DMS53 treated with DMSO at 0.1 percent for 48 hours (cell line): ENCODE measurements at regions not wholly inside any gene's neighbourhood (a gene's known extent, or its start where the extent isn't known, plus 50 kb on each side); places are given as distances from the start of the nearest gene placed in this dataset.
A peak's percentile ranks its signal among the peaks of the same experiment; 100 is the strongest.
"Not testable (repeated sequence)": the region's sequence is repeated elsewhere in the genome, so short reads cannot be mapped to it uniquely, and the experiment has no call there.

ENCODE experiments used
- DNase-seq: peaks from one replicate; lab custom pipeline; 2025; ENCODE audit not compliant: unreplicated experiment; lab: John Stamatoyannopoulos, UW

GRCh38 chr12:124216966-124217365, 77.9 kb upstream of the RFLNA start:
- no peak for DNase-seq

- DNase-seq = no peak
These were observed 77.2 kb upstream of the RFLNA start for GRCh38 chr12:124217508-124218242.

GRCh38 chr12:124218243-124218560, 76.7 kb upstream of the RFLNA start:
- DNase-seq = no peak

GRCh38 chr12:124218650-124219049, 76.2 kb upstream of the RFLNA start:
- not testable (repeated sequence) for DNase-seq

GRCh38 chr12:124222368-124223245, 72.3 kb upstream of the RFLNA start:
- no peak for DNase-seq

GRCh38 chr12:124223733-124224138, 71.2 kb upstream of the RFLNA start:
- DNase-seq = not testable (repeated sequence)

GRCh38 chr12:124224535-124225110, 70.3 kb upstream of the RFLNA start:
- no peak for DNase-seq

- DNase-seq = no peak
These were observed 69.2 kb upstream of the RFLNA start for GRCh38 chr12:124225730-124226129.

GRCh38 chr12:124227951-124228711, 66.8 kb upstream of the RFLNA start:
- no peak for DNase-seq

GRCh38 chr12:124229520-124229919, 65.4 kb upstream of the RFLNA start:
- DNase-seq = no peak

GRCh38 chr12:124230117-124230757, 64.7 kb upstream of the RFLNA start:
- no peak for DNase-seq

GRCh38 chr12:124230789-124231188, 64.1 kb upstream of the RFLNA start:
- DNase-seq = no peak

- DNase-seq = peak; percentile 63
These were observed 62.8 kb upstream of the RFLNA start for GRCh38 chr12:124231980-124232653.

- no peak for DNase-seq
These were observed 62.3 kb upstream of the RFLNA start for GRCh38 chr12:124232654-124232987.

GRCh38 chr12:124233041-124233796, 61.7 kb upstream of the RFLNA start:
- no peak for DNase-seq

- no peak for DNase-seq
These were observed 60.9 kb upstream of the RFLNA start for GRCh38 chr12:124233846-124234640.

- no peak for DNase-seq
These were observed 58.3 kb upstream of the RFLNA start for GRCh38 chr12:124236625-124237031.

GRCh38 chr12:124238886-124239285, 56.0 kb upstream of the RFLNA start:
- DNase-seq = no peak

GRCh38 chr12:124240493-124240892, 54.4 kb upstream of the RFLNA start:
- DNase-seq = no peak
